ENCODE measurements at regions not wholly inside any gene's neighbourhood (a gene's known extent, or its start where the extent isn't known, plus 50 kb on each side); places are given as distances from the start of the nearest gene placed in this dataset.

DNA sequence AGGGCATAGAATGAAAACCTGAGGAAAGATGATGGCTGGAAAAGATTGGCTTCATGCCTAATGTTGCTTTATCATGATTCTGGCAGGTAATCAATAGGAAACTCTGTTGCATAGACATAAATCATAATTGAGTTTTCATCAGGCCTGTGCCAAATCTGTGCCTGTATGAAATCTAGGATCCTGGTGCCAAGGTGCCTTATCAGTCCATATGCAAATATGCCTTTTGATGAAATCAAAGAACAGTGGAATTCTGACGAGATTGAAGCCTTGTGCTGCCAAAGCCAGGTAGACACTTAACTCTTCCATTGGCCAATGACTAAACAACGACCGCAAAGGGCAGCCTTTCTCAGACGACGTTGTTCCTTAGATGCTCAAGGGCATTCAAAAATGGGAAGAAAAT, 170.0 kb upstream of the CRIM1 start:
- TF ChIP-seq POLR2A (IDR thresholded peaks at IDR 0.05; ENCODE audit: low read depth, low read length), result no peak
- TF ChIP-seq POLR2AphosphoS5 (IDR thresholded peaks at IDR 0.05; ENCODE audit: low read depth, low read length), result no peak
- no peak for TF ChIP-seq TAF1 (IDR thresholded peaks at IDR 0.05; ENCODE audit: borderline replicate concordance, low read depth, low read length)
